COLO829 (cell line): ENCODE measurements at regions not wholly inside any gene's neighbourhood (a gene's known extent, or its start where the extent isn't known, plus 50 kb on each side); places are given as distances from the start of the nearest gene placed in this dataset.

Experiments used
- DNase-seq: peaks from one replicate; pipeline ENCODE4 v3.0.0; 2012; ENCODE audit warnings: low spot score

- DNase-seq: no peak
Measured at GRCh38 chr6:4559281-4559875, 216.8 kb upstream of the CDYL start.

- no peak for DNase-seq
Measured at GRCh38 chr6:4554645-4555044, 221.6 kb upstream of the CDYL start.

GRCh38 chr6:4553387-4553786 is 222.8 kb upstream of the CDYL start:
- no peak for DNase-seq

GRCh38 chr6:4550227-4550597 is 226.0 kb upstream of the CDYL start:
- DNase-seq: no peak

- DNase-seq: no peak
Measured at GRCh38 chr6:4549556-4550226, 226.5 kb upstream of the CDYL start.

- no peak for DNase-seq
Measured at GRCh38 chr6:4545893-4546292, 230.3 kb upstream of the CDYL start.

- no peak for DNase-seq
Measured at GRCh38 chr6:4543596-4543995, 232.6 kb upstream of the CDYL start.

GRCh38 chr6:4533576-4533975 is 242.6 kb upstream of the CDYL start:
- DNase-seq: no peak

- DNase-seq: no peak
Measured at GRCh38 chr6:4531406-4531805, 244.8 kb upstream of the CDYL start.

GRCh38 chr6:4522453-4522852 is 253.8 kb upstream of the CDYL start:
- DNase-seq: no peak

GRCh38 chr6:4521070-4521469 is 255.1 kb upstream of the CDYL start:
- DNase-seq: no peak

GRCh38 chr6:4518506-4518905 is 257.7 kb upstream of the CDYL start:
- DNase-seq: no peak

GRCh38 chr6:4516206-4516605 is 260.0 kb upstream of the CDYL start:
- no peak for DNase-seq

- DNase-seq: no peak
Measured at GRCh38 chr6:4513561-4513960, 262.6 kb upstream of the CDYL start.

GRCh38 chr6:4512051-4512471 is 264.1 kb upstream of the CDYL start:
- DNase-seq: no peak

GRCh38 chr6:4511641-4512020 is 264.6 kb upstream of the CDYL start:
- no peak for DNase-seq

- no peak for DNase-seq
Measured at GRCh38 chr6:4510906-4511640, 265.1 kb upstream of the CDYL start.

- DNase-seq: no peak
Measured at GRCh38 chr6:4510317-4510716, 265.9 kb upstream of the CDYL start.

- no peak for DNase-seq
Measured at GRCh38 chr6:4509506-4509905, 266.7 kb upstream of the CDYL start.

GRCh38 chr6:4506792-4507191 is 269.4 kb upstream of the CDYL start:
- no peak for DNase-seq

GRCh38 chr6:4506223-4506622 is 270.0 kb upstream of the CDYL start:
- DNase-seq: no peak

GRCh38 chr6:4504700-4505099 is 271.5 kb upstream of the CDYL start:
- no peak for DNase-seq

- DNase-seq: no peak
Measured at GRCh38 chr6:4503700-4504099, 272.5 kb upstream of the CDYL start.

GRCh38 chr6:4496284-4496683 is 279.9 kb upstream of the CDYL start:
- no peak for DNase-seq
